ENCODE measurements at regions not wholly inside any gene's neighbourhood (a gene's known extent, or its start where the extent isn't known, plus 50 kb on each side); places are given as distances from the start of the nearest gene placed in this dataset.

DNA sequence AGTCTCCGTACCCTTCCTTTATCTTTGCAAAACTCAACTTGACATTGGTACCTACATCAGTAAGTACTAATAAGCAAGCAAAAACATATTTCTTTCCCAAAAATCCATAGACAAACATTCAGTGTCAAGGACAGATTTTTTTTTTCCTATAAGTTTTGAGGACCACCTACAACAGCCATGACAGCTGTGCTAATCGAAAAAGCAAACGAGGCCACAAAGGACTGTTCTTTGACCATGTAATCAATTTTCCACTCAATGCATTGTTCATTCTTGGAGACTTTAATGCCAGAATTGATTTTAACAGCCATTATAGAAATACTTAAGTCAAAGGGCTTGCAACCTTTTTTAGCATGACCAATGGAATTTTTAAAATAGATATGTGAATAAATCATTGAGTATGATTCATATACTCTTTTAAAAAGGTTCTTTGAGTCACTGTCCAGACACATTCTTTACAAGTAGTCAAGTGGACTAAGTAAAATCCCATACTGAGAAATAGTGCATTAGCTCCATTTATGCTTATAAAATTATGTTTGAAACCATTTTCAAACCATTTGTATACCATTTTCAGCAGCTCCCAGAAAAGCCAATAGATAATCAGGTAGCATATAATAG is 323.9 kb downstream of the MZT1 start:
- Histone ChIP-seq H3K9me3 (no peaks in the 10 kb centered on the region), H3K4me1 (no peaks in the 10 kb centered on the region), H3K27ac (no peak overlapping the region), H3K36me3 (no peaks in the 10 kb centered on the region), H3K4me3 (no peak overlapping the region), H3K27me3 (no peaks in the 10 kb centered on the region)
- DNase-seq = no peak
- TF ChIP-seq, protein P1, sequence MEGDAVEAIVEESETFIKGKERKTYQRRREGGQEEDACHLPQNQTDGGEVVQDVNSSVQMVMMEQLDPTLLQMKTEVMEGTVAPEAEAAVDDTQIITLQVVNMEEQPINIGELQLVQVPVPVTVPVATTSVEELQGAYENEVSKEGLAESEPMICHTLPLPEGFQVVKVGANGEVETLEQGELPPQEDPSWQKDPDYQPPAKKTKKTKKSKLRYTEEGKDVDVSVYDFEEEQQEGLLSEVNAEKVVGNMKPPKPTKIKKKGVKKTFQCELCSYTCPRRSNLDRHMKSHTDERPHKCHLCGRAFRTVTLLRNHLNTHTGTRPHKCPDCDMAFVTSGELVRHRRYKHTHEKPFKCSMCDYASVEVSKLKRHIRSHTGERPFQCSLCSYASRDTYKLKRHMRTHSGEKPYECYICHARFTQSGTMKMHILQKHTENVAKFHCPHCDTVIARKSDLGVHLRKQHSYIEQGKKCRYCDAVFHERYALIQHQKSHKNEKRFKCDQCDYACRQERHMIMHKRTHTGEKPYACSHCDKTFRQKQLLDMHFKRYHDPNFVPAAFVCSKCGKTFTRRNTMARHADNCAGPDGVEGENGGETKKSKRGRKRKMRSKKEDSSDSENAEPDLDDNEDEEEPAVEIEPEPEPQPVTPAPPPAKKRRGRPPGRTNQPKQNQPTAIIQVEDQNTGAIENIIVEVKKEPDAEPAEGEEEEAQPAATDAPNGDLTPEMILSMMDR (IDR thresholded peaks at IDR 0.05) = no peak
- no peak for TF ChIP-seq POLR2A (IDR thresholded peaks at IDR 0.05)

DNA sequence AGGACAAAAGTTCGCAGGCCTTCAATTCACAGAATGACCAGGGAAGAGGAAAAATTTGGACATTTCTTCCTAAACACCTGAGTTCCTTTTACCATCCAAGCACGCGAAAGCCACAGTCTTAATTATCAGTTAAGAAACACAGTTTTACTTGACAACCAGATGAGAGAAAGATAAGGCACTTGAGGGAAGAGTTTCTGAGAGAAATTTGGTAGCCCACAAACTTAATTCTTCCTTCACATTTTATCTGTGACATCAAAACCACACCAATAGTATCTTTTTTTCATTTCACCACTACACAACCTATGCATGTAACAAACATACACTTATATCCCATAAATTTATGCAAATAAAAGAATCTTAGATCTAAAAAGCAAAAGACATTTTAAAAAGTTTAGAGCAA is 326.6 kb downstream of the MZT1 start:
- no peak overlapping the region for H3K27ac ChIP-seq
- TF ChIP-seq, protein P1 (IDR thresholded peaks at IDR 0.05) = no peak
- no peak for TF ChIP-seq POLR2A (IDR thresholded peaks at IDR 0.05)
- no peak overlapping the region for H3K4me3 ChIP-seq
- no peak for DNase-seq
- no peaks in the 10 kb centered on the region for H3K4me1 ChIP-seq
- H3K27me3 ChIP-seq = no peaks in the 10 kb centered on the region
- no peaks in the 10 kb centered on the region for H3K9me3 ChIP-seq
- H3K36me3 ChIP-seq = no peaks in the 10 kb centered on the region

DNA sequence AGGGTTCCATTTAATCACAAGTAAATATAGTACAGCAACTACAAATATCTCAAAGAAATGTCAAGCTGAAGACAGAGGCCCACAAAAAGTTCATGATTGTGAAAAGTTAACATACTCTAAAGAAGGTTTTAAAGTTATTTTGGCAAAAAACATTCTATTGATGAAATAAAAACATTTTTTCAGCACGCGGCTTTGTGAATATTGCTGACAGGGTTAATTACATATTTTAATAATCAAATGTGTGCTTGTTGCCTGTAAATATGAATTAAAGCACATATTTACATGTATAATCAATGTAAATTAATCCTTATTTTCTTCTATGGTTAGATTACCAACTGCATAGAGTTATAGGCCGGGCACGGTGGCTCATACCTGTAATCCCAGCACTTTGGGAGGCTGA is 328.1 kb downstream of the MZT1 start:
- Histone ChIP-seq H3K36me3 (no peaks in the 10 kb centered on the region), H3K27ac (no peak overlapping the region), H3K4me1 (no peaks in the 10 kb centered on the region), H3K9me3 (no peaks in the 10 kb centered on the region), H3K4me3 (no peak overlapping the region), H3K27me3 (no peaks in the 10 kb centered on the region)
- no peak for TF ChIP-seq POLR2A (IDR thresholded peaks at IDR 0.05)
- TF ChIP-seq, protein P1 (IDR thresholded peaks at IDR 0.05) = no peak
- DNase-seq = no peak

DNA sequence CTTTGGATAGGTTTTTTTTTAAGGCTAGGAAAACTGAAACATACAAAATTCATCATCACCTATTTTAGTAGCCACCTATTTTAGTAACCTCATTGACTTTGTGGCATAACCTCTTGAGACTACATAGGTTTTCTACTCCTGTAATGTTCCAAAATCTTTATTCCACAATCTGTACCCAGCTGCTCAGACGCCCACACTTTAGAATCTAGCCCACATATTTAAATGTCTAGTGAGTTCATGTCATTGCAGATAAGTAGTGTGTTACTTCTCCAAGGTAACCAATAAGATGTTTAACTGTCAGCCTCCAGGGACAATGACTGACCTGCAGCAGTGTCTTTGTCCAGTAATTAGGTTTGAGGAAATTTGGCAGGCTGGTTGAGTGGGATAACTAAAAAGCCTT is 330.2 kb downstream of the MZT1 start:
- Histone ChIP-seq H3K36me3 (no peaks in the 10 kb centered on the region), H3K9me3 (no peaks in the 10 kb centered on the region), H3K27me3 (no peaks in the 10 kb centered on the region), H3K27ac (no peak overlapping the region), H3K4me3 (no peak overlapping the region), H3K4me1 (no peaks in the 10 kb centered on the region)
- no peak for DNase-seq
- no peak for TF ChIP-seq POLR2A (IDR thresholded peaks at IDR 0.05)
- TF ChIP-seq, protein P1 (IDR thresholded peaks at IDR 0.05) = no peak

DNA sequence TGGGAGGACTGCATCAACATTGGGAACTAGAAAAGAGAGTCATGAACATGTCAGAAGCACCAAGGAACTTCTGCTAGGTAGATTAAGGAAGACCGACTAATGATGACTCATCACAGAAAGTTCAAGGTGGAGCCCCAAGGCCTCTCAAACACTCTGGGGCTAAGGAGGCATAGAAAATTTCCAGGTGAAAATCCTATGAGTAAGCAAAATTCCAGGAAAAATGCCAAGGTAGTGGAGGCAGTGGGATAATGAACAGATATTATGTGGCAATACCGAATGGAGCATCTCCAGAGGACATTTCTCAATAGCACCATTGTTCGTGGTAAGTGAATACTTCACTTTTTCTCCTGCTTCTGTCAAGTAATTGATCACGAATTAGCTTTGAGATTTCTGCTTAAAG is 336.5 kb downstream of the MZT1 start:
- no peaks in the 10 kb centered on the region for H3K27me3 ChIP-seq
- no peak for DNase-seq
- H3K9me3 ChIP-seq = no peaks in the 10 kb centered on the region
- no peak overlapping the region for H3K4me3 ChIP-seq
- no peak overlapping the region for H3K27ac ChIP-seq
- no peak for TF ChIP-seq POLR2A (IDR thresholded peaks at IDR 0.05)
- TF ChIP-seq, protein P1 (IDR thresholded peaks at IDR 0.05) = no peak
- H3K36me3 ChIP-seq = no peaks in the 10 kb centered on the region
- H3K4me1 ChIP-seq = no peaks in the 10 kb centered on the region

All from Peyer's patch (tissue), 4 donors.